ENCODE measurements at regions not wholly inside any gene's neighbourhood (a gene's known extent, or its start where the extent isn't known, plus 50 kb on each side); places are given as distances from the start of the nearest gene placed in this dataset.
"Not testable (repeated sequence)": the region's sequence is repeated elsewhere in the genome, so short reads cannot be mapped to it uniquely, and the experiment has no call there.

GRCh38 chr10:63693021-63693420 is 171.8 kb downstream of the REEP3 start:
- not testable (repeated sequence) for H3K27ac ChIP-seq (ENCODE audit: low read depth, low read length); H3K9ac ChIP-seq (ENCODE audit: low read depth in 1 of 2, low read length in 2 of 2); H3K36me3 ChIP-seq (ENCODE audit: control insufficient read depth in 1 of 2, insufficient read depth in 2 of 2, low read length in 2 of 2)

GRCh38 chr10:63696205-63696604 is 175.0 kb downstream of the REEP3 start:
- no peak overlapping the region for H3K9ac ChIP-seq (ENCODE audit: low read depth in 1 of 2, low read length in 2 of 2)
- no peaks in the 10 kb centered on the region for H3K36me3 ChIP-seq (ENCODE audit: control insufficient read depth in 1 of 2, insufficient read depth in 2 of 2, low read length in 2 of 2)
- H3K4me3 ChIP-seq (ENCODE audit: low read depth in 1 of 2, low read length in 2 of 2) = no peak overlapping the region
- H3K27me3 ChIP-seq (ENCODE audit: control insufficient read depth in 1 of 2, insufficient read depth in 2 of 2, low read length in 2 of 2) = no peaks in the 10 kb centered on the region
- no peaks in the 10 kb centered on the region for H3K9me3 ChIP-seq (ENCODE audit: control insufficient read depth in 1 of 2, low read length in 2 of 2)
- H3K4me1 ChIP-seq (ENCODE audit: control insufficient read depth in 1 of 2, insufficient read depth in 2 of 2, low read length in 2 of 2) = peaks cover 0 to 22% of the 10 kb centered on the region in 2 donors
- no peak overlapping the region for H3K27ac ChIP-seq (ENCODE audit: low read depth, low read length)

More at GRCh38 chr10:63693021-63693420, 171.8 kb downstream of the REEP3 start:
- not testable (repeated sequence) for H3K4me1 ChIP-seq (ENCODE audit: control insufficient read depth in 1 of 2, insufficient read depth in 2 of 2, low read length in 2 of 2); H3K27me3 ChIP-seq (ENCODE audit: control insufficient read depth in 1 of 2, insufficient read depth in 2 of 2, low read length in 2 of 2); H3K9me3 ChIP-seq (ENCODE audit: control insufficient read depth in 1 of 2, low read length in 2 of 2); H3K4me3 ChIP-seq (ENCODE audit: low read depth in 1 of 2, low read length in 2 of 2)

- H3K9ac ChIP-seq (ENCODE audit: low read depth in 1 of 2, low read length in 2 of 2) = no peak overlapping the region
- H3K4me3 ChIP-seq (ENCODE audit: low read depth in 1 of 2, low read length in 2 of 2) = no peak overlapping the region
- no peak overlapping the region for H3K27ac ChIP-seq (ENCODE audit: low read depth, low read length)
- H3K27me3 ChIP-seq (ENCODE audit: control insufficient read depth in 1 of 2, insufficient read depth in 2 of 2, low read length in 2 of 2) = no peaks in the 10 kb centered on the region
- no peaks in the 10 kb centered on the region for H3K36me3 ChIP-seq (ENCODE audit: control insufficient read depth in 1 of 2, insufficient read depth in 2 of 2, low read length in 2 of 2)
- H3K9me3 ChIP-seq (ENCODE audit: control insufficient read depth in 1 of 2, low read length in 2 of 2) = no peaks in the 10 kb centered on the region
- H3K4me1 ChIP-seq (ENCODE audit: control insufficient read depth in 1 of 2, insufficient read depth in 2 of 2, low read length in 2 of 2) = peaks cover 4 to 29% of the 10 kb centered on the region in 2 donors
Observed at GRCh38 chr10:63697956-63698786, 177.0 kb downstream of the REEP3 start.

DNA sequence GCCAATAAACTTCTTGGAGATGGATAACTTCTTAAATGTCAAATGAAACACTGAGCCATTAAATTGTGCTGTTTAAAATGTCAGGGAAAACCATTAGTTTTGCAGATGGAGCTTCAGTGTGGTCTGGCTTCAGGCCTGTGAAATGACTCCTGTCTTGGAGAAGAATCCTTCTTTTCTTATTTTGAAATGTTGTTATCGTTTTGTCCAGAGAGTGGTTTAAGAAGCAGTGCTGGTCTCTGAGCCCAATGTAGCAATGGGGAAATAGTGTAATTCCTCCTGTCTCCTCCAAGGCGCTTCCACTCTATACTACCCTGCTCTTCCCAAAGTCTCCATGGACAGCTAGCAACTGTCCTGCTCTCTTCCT is 177.6 kb downstream of the REEP3 start:
- Histone ChIP-seq H3K27ac (ENCODE audit: low read depth, low read length) (no peak overlapping the region), H3K27me3 (ENCODE audit: control insufficient read depth in 1 of 2, insufficient read depth in 2 of 2, low read length in 2 of 2) (no peaks in the 10 kb centered on the region), H3K9ac (ENCODE audit: low read depth in 1 of 2, low read length in 2 of 2) (no peak overlapping the region), H3K36me3 (ENCODE audit: control insufficient read depth in 1 of 2, insufficient read depth in 2 of 2, low read length in 2 of 2) (no peaks in the 10 kb centered on the region), H3K4me3 (ENCODE audit: low read depth in 1 of 2, low read length in 2 of 2) (no peak overlapping the region), H3K9me3 (ENCODE audit: control insufficient read depth in 1 of 2, low read length in 2 of 2) (no peaks in the 10 kb centered on the region), H3K4me1 (ENCODE audit: control insufficient read depth in 1 of 2, insufficient read depth in 2 of 2, low read length in 2 of 2) (peaks cover 6 to 35% of the 10 kb centered on the region in 2 donors)

DNA sequence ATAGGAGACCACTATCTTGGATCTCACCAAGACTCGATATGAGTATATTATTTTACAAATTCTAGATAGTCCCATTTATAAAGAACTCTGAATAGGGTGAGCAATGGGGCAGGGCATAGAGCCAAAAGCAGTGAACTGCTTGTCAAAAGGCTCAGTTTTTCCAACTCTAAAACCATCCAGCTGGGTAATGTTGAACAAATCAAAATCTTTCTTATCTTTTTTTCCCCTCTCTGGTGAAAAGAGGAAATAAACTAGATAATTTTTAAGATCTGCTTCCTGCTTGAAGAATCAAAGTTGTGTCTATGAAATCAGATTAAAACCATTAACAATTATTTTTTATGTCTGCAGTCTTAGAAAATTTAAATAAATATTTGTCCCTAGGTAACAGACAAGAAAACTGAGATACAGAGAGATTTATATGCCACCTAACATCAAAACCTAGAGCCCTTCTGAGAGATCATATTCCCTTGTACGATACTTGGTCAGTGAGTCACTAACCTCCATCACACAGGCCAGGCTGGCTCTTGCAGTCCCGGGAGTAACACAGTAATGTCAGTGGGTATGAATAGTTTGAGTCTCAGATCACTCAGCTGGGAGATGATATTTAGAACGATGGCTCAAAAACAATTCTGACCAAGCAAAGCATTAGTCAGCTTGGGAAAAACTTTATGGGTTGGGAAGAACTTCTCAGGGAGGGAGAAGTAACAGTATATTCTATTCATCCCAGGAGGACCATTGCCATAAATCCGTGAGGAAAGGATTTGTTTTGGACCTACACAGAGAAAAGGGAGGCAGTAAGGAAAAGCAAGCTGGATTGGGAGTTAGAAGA is 178.8 kb downstream of the REEP3 start:
- Histone ChIP-seq H3K27ac (ENCODE audit: low read depth, low read length) (peak overlapping the region; percentile 43), H3K9me3 (ENCODE audit: control insufficient read depth in 1 of 2, low read length in 2 of 2) (no peaks in the 10 kb centered on the region), H3K9ac (ENCODE audit: low read depth in 1 of 2, low read length in 2 of 2) (no peak overlapping the region), H3K27me3 (ENCODE audit: control insufficient read depth in 1 of 2, insufficient read depth in 2 of 2, low read length in 2 of 2) (no peaks in the 10 kb centered on the region), H3K4me3 (ENCODE audit: low read depth in 1 of 2, low read length in 2 of 2) (no peak overlapping the region), H3K4me1 (ENCODE audit: control insufficient read depth in 1 of 2, insufficient read depth in 2 of 2, low read length in 2 of 2) (peaks cover 10 to 42% of the 10 kb centered on the region in 2 donors), H3K36me3 (ENCODE audit: control insufficient read depth in 1 of 2, insufficient read depth in 2 of 2, low read length in 2 of 2) (no peaks in the 10 kb centered on the region)

GRCh38 chr10:63700631-63701156 is 179.5 kb downstream of the REEP3 start:
- Histone ChIP-seq H3K27me3 (ENCODE audit: control insufficient read depth in 1 of 2, insufficient read depth in 2 of 2, low read length in 2 of 2) (no peaks in the 10 kb centered on the region), H3K27ac (ENCODE audit: low read depth, low read length) (peak overlapping the region; percentile 43), H3K9ac (ENCODE audit: low read depth in 1 of 2, low read length in 2 of 2) (no peak overlapping the region), H3K4me1 (ENCODE audit: control insufficient read depth in 1 of 2, insufficient read depth in 2 of 2, low read length in 2 of 2) (peaks cover 10 to 42% of the 10 kb centered on the region in 2 donors), H3K4me3 (ENCODE audit: low read depth in 1 of 2, low read length in 2 of 2) (no peak overlapping the region), H3K9me3 (ENCODE audit: control insufficient read depth in 1 of 2, low read length in 2 of 2) (no peaks in the 10 kb centered on the region), H3K36me3 (ENCODE audit: control insufficient read depth in 1 of 2, insufficient read depth in 2 of 2, low read length in 2 of 2) (no peaks in the 10 kb centered on the region)

DNA sequence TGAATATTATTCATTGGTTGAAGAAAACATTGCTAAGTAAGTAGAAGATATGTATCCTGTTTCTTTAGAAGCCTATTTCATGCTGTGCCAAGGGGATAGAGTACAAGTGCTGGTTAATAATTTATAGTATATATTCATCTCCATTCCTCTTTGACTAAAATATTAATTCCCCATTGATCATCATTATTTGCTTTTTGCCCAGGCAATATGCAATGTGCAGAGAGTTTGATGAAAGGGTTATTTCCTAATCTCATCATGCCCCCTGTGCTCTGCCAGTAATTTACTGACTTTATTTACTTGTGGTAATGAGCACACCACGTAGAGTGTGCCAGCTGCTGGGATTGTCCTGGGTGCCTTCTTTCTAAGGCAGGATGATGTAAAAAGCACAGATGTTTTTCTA is 180.9 kb downstream of the REEP3 start:
- H3K27ac ChIP-seq (ENCODE audit: low read depth, low read length) = no peak overlapping the region
- H3K9me3 ChIP-seq (ENCODE audit: control insufficient read depth in 1 of 2, low read length in 2 of 2) = no peaks in the 10 kb centered on the region
- H3K27me3 ChIP-seq (ENCODE audit: control insufficient read depth in 1 of 2, insufficient read depth in 2 of 2, low read length in 2 of 2) = no peaks in the 10 kb centered on the region
- no peaks in the 10 kb centered on the region for H3K36me3 ChIP-seq (ENCODE audit: control insufficient read depth in 1 of 2, insufficient read depth in 2 of 2, low read length in 2 of 2)
- H3K4me1 ChIP-seq (ENCODE audit: control insufficient read depth in 1 of 2, insufficient read depth in 2 of 2, low read length in 2 of 2) = peaks cover 13 to 46% of the 10 kb centered on the region in 2 donors
- no peak overlapping the region for H3K9ac ChIP-seq (ENCODE audit: low read depth in 1 of 2, low read length in 2 of 2)
- H3K4me3 ChIP-seq (ENCODE audit: low read depth in 1 of 2, low read length in 2 of 2) = no peak overlapping the region

- H3K9me3 ChIP-seq (ENCODE audit: control insufficient read depth in 1 of 2, low read length in 2 of 2) = no peaks in the 10 kb centered on the region
- H3K4me1 ChIP-seq (ENCODE audit: control insufficient read depth in 1 of 2, insufficient read depth in 2 of 2, low read length in 2 of 2) = peaks cover 17 to 47% of the 10 kb centered on the region in 2 donors
- H3K36me3 ChIP-seq (ENCODE audit: control insufficient read depth in 1 of 2, insufficient read depth in 2 of 2, low read length in 2 of 2) = no peaks in the 10 kb centered on the region
- no peak overlapping the region for H3K27ac ChIP-seq (ENCODE audit: low read depth, low read length)
- no peaks in the 10 kb centered on the region for H3K27me3 ChIP-seq (ENCODE audit: control insufficient read depth in 1 of 2, insufficient read depth in 2 of 2, low read length in 2 of 2)
- no peak overlapping the region for H3K9ac ChIP-seq (ENCODE audit: low read depth in 1 of 2, low read length in 2 of 2)
- H3K4me3 ChIP-seq (ENCODE audit: low read depth in 1 of 2, low read length in 2 of 2) = no peak overlapping the region
Observed at GRCh38 chr10:63703113-63703670, 182.0 kb downstream of the REEP3 start.

DNA sequence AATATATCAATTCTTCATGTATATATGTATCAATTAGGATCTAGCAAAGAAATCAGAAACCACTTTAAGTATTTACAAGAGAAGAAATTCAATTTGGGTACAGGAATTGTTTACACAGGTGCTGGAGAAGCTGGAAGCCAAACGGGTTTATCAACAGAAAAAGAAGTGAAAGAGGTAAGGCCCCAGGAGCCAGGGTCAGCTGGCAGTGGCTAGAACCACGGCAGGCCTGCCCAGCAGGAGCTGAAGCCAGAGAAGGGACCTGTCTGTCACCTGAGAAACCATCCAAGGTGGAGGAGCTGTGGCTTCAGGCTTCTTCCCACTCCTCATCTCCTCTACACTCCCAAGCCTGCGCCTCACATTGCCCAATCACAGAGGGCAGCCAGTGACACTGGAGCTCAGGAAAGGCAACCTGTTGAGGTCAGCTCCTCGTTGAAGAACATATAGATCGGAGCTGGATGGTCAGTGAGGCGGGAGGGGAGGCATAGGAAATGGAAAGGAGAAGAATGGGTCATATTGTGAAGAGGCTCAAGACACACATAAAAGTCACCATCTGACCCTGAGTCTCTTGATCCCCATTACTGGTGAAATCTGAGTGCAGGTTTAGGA is 182.6 kb downstream of the REEP3 start:
- Histone ChIP-seq H3K4me1 (ENCODE audit: control insufficient read depth in 1 of 2, insufficient read depth in 2 of 2, low read length in 2 of 2) (peaks cover 17 to 41% of the 10 kb centered on the region in 2 donors), H3K27ac (ENCODE audit: low read depth, low read length) (no peak overlapping the region), H3K9me3 (ENCODE audit: control insufficient read depth in 1 of 2, low read length in 2 of 2) (no peaks in the 10 kb centered on the region), H3K36me3 (ENCODE audit: control insufficient read depth in 1 of 2, insufficient read depth in 2 of 2, low read length in 2 of 2) (no peaks in the 10 kb centered on the region), H3K9ac (ENCODE audit: low read depth in 1 of 2, low read length in 2 of 2) (no peak overlapping the region), H3K4me3 (ENCODE audit: low read depth in 1 of 2, low read length in 2 of 2) (no peak overlapping the region), H3K27me3 (ENCODE audit: control insufficient read depth in 1 of 2, insufficient read depth in 2 of 2, low read length in 2 of 2) (no peaks in the 10 kb centered on the region)
